ENCODE measurements at regions not wholly inside any gene's neighbourhood (a gene's known extent, or its start where the extent isn't known, plus 50 kb on each side); places are given as distances from the start of the nearest gene placed in this dataset.
"Not testable (repeated sequence)": the region's sequence is repeated elsewhere in the genome, so short reads cannot be mapped to it uniquely, and the experiment has no call there.

GRCh38 chr7:115793958-115794702 is 236.4 kb downstream of the TFEC start:
- Mint-ChIP-seq H3K4me1 (no peaks in the 10 kb centered on the region), H3K36me3 (no peaks in the 10 kb centered on the region), H3K27me3 (peaks cover 0 to 1% of the 10 kb centered on the region in 2 donors), H3K27ac (no peak overlapping the region), H3K4me3 (no peak overlapping the region), H3K9me3 (no peaks in the 10 kb centered on the region)
- Histone ChIP-seq H3K27me3 (ENCODE audit: insufficient read depth, low read length) (no peaks in the 10 kb centered on the region), H3K4me1 (ENCODE audit: insufficient read depth, low read length) (no peaks in the 10 kb centered on the region), H3K36me3 (ENCODE audit: insufficient read depth, low read length) (no peaks in the 10 kb centered on the region), H3K4me3 (ENCODE audit: low read length in 2 of 2) (no peak overlapping the region), H3K27ac (ENCODE audit: low read depth, low read length) (no peak overlapping the region), H3K9me3 (ENCODE audit: control insufficient read depth in 1 of 2, low read length in 2 of 2) (no peaks in the 10 kb centered on the region)
- CTCF ChIA-PET (ENCODE audit: partially characterized antibody): no interaction called here
- intact Hi-C loops (cut with micrococcal nuclease): no loop called here
- POLR2A ChIA-PET (ENCODE audit: partially characterized antibody): no interaction called here
- no peak for DNase-seq

DNA sequence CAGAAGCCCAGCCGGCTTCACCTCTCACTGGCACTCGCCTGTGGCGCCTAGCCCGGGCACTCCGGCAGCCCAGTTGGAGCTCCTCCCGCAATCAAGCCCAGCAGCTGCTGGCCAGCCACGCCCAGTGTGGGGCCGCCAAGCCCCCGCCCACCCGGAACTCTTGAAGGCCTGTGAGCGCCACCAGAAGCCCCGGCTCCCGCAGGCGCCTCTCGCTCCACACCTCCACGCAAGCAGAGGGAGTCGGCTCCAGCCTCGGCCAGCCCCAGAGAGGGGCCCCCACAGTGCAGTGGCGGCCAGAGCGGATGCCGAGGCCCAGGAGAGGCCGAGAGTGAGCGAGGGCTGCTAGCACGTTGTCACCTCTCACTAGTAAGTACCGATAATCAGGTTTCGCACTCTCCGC is 240.7 kb downstream of the TFEC start:
- H3K4me3 ChIP-seq (ENCODE audit: low read length in 2 of 2): no peak overlapping the region
- H3K27ac Mint-ChIP-seq: no peak overlapping the region
- H3K4me3 Mint-ChIP-seq: no peak overlapping the region
- intact Hi-C loops (cut with micrococcal nuclease): no loop called here
- H3K27me3 Mint-ChIP-seq: peaks cover 2 to 5% of the 10 kb centered on the region in 2 donors
- DNase-seq: no peak
- H3K9me3 ChIP-seq (ENCODE audit: control insufficient read depth in 1 of 2, low read length in 2 of 2): no peaks in the 10 kb centered on the region
- ChIA-PET POLR2A (ENCODE audit: partially characterized antibody) (no interaction called here), CTCF (ENCODE audit: partially characterized antibody) (interaction anchor here (1.3 kb wide), 1 partner anchor 10 kb away, joined by 5 read pairs; no protein-coding TSS in a partner anchor)
- H3K4me1 Mint-ChIP-seq: no peaks in the 10 kb centered on the region
- no peaks in the 10 kb centered on the region for H3K27me3 ChIP-seq (ENCODE audit: insufficient read depth, low read length)
- peaks cover 0 to 8% (median 0%) of the 10 kb centered on the region in 8 donors for H3K9me3 Mint-ChIP-seq
- H3K4me1 ChIP-seq (ENCODE audit: insufficient read depth, low read length): no peaks in the 10 kb centered on the region
- no peaks in the 10 kb centered on the region for H3K36me3 Mint-ChIP-seq
- H3K27ac ChIP-seq (ENCODE audit: low read depth, low read length): no peak overlapping the region
- no peaks in the 10 kb centered on the region for H3K36me3 ChIP-seq (ENCODE audit: insufficient read depth, low read length)

DNA sequence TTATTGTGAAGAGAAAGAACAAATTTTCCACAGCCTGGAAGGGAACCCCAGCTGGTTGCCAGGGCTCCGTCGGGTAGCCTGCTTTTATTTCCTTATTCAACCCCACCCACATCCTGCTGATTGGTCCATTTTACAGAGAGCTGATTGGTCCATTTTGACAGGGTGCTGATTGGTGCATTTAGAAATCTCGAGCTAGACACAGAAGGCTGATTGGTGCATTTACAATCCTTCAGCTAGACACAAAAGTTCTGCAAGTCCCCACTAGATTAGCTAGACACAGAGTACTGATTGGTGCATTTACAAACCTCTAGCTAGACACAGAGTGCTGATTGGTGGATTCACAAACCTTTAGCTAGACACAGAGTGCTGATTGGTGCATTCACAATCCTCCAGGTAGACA is 241.1 kb downstream of the TFEC start:
- H3K4me1 ChIP-seq (ENCODE audit: insufficient read depth, low read length); H3K4me1 Mint-ChIP-seq; H3K36me3 ChIP-seq (ENCODE audit: insufficient read depth, low read length); H3K36me3 Mint-ChIP-seq; DNase-seq; H3K9me3 Mint-ChIP-seq; H3K4me3 Mint-ChIP-seq; H3K27me3 ChIP-seq (ENCODE audit: insufficient read depth, low read length); H3K27me3 Mint-ChIP-seq; H3K27ac ChIP-seq (ENCODE audit: low read depth, low read length); H3K4me3 ChIP-seq (ENCODE audit: low read length in 2 of 2); POLR2A ChIA-PET (ENCODE audit: partially characterized antibody); H3K27ac Mint-ChIP-seq; H3K9me3 ChIP-seq (ENCODE audit: control insufficient read depth in 1 of 2, low read length in 2 of 2); intact Hi-C loops (cut with micrococcal nuclease): not testable (repeated sequence)
- CTCF ChIA-PET (ENCODE audit: partially characterized antibody): interaction anchor here (1.3 kb wide), 1 partner anchor 9 kb away, joined by 5 read pairs; no protein-coding TSS in a partner anchor

DNA sequence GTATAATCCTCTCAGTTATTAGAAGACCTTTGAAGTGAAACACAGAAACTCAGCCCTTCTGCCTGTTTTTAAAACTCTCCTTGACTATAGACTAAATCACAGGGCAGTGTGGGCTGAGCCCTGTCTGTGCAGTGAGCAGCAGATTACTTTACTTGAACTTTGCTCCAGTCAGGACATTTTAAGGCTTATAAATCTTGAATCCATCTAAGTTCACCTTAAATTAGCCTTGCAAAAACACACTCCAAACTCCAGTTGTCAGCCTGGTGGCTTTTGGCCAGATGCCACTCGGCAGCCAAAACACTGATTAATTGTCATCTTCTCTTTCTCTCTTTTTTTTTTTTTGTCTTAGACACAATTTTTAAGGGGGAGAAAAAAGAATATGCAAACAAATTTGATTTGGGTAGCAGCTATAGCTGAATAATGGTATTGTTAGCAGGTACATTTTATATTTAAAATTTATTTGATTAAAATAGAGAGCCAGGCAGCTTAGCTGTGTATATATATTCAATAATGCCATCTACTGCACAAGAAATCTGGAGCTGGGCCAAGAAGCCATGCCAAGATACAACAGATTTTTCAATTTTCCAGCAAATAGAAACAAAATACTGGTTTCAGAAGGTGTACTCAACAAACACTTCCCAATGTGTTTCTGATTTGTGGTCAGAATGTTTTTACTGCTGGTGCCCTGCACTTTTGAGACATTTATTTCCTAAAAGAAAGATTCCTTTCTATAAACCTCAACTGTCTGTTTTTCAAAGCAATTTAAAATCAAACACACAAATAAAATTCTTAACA is 247.7 kb downstream of the TFEC start:
- H3K9me3 ChIP-seq (ENCODE audit: control insufficient read depth in 1 of 2, low read length in 2 of 2): no peaks in the 10 kb centered on the region
- intact Hi-C loops (cut with micrococcal nuclease): no loop called here
- no peaks in the 10 kb centered on the region for H3K4me1 ChIP-seq (ENCODE audit: insufficient read depth, low read length)
- peaks cover 2 to 4% of the 10 kb centered on the region in 2 donors for H3K27me3 Mint-ChIP-seq
- CTCF ChIA-PET (ENCODE audit: partially characterized antibody): no interaction called here
- H3K27ac Mint-ChIP-seq: no peak overlapping the region
- H3K4me3 ChIP-seq (ENCODE audit: low read length in 2 of 2): no peak overlapping the region
- peaks cover 0 to 6% (median 0%) of the 10 kb centered on the region in 8 donors for H3K9me3 Mint-ChIP-seq
- no peaks in the 10 kb centered on the region for H3K36me3 Mint-ChIP-seq
- H3K36me3 ChIP-seq (ENCODE audit: insufficient read depth, low read length): no peaks in the 10 kb centered on the region
- DNase-seq: no peak
- H3K27ac ChIP-seq (ENCODE audit: low read depth, low read length): no peak overlapping the region
- no peak overlapping the region for H3K4me3 Mint-ChIP-seq
- H3K4me1 Mint-ChIP-seq: no peaks in the 10 kb centered on the region
- POLR2A ChIA-PET (ENCODE audit: partially characterized antibody): no interaction called here
- H3K27me3 ChIP-seq (ENCODE audit: insufficient read depth, low read length): no peaks in the 10 kb centered on the region

GRCh38 chr7:115779561-115779960 is 251.0 kb downstream of the TFEC start:
- H3K27me3 Mint-ChIP-seq: no peaks in the 10 kb centered on the region
- ChIA-PET CTCF (ENCODE audit: partially characterized antibody) (interaction anchor here (1.2 to 2.0 kb wide), 2 partner anchors 10 to 99 kb away, joined by 5 to 6 read pairs; no protein-coding TSS in a partner anchor), POLR2A (ENCODE audit: partially characterized antibody) (no interaction called here)
- H3K4me1 ChIP-seq (ENCODE audit: insufficient read depth, low read length): no peaks in the 10 kb centered on the region
- H3K9me3 Mint-ChIP-seq: no peaks in the 10 kb centered on the region
- H3K27me3 ChIP-seq (ENCODE audit: insufficient read depth, low read length): no peaks in the 10 kb centered on the region
- H3K4me1 Mint-ChIP-seq: no peaks in the 10 kb centered on the region
- DNase-seq: no peak
- no peak overlapping the region for H3K4me3 Mint-ChIP-seq
- H3K27ac Mint-ChIP-seq: no peak overlapping the region
- intact Hi-C loops (cut with micrococcal nuclease): no loop called here
- no peaks in the 10 kb centered on the region for H3K9me3 ChIP-seq (ENCODE audit: control insufficient read depth in 1 of 2, low read length in 2 of 2)
- H3K4me3 ChIP-seq (ENCODE audit: low read length in 2 of 2): no peak overlapping the region
- H3K36me3 Mint-ChIP-seq: no peaks in the 10 kb centered on the region
- H3K36me3 ChIP-seq (ENCODE audit: insufficient read depth, low read length): no peaks in the 10 kb centered on the region
- no peak overlapping the region for H3K27ac ChIP-seq (ENCODE audit: low read depth, low read length)

DNA sequence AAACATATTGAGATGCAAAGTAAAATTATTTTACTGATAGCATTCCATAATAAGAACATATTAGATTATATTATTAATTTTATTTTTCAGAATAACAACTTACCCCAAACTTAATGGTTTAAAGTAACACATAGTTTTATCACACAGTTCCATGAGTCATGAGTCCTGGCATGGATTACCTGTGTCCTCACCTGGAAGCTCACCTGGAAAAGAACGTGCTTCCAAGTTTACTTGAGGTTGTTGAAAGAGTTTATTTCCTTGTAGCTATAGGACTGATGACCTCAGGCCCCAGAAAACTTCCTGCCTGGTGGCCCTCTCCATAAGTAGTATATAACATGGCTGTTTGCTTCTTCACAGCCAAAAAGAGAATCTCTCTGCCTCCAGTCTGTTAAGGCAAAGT is 254.6 kb downstream of the TFEC start:
- Histone ChIP-seq H3K4me3 (ENCODE audit: low read length in 2 of 2) (no peak overlapping the region), H3K27ac (ENCODE audit: low read depth, low read length) (no peak overlapping the region), H3K36me3 (ENCODE audit: insufficient read depth, low read length) (no peaks in the 10 kb centered on the region), H3K4me1 (ENCODE audit: insufficient read depth, low read length) (no peaks in the 10 kb centered on the region), H3K27me3 (ENCODE audit: insufficient read depth, low read length) (no peaks in the 10 kb centered on the region), H3K9me3 (ENCODE audit: control insufficient read depth in 1 of 2, low read length in 2 of 2) (no peaks in the 10 kb centered on the region)
- Mint-ChIP-seq H3K4me1 (no peaks in the 10 kb centered on the region), H3K4me3 (no peak overlapping the region), H3K27ac (no peak overlapping the region), H3K36me3 (no peaks in the 10 kb centered on the region), H3K27me3 (no peaks in the 10 kb centered on the region), H3K9me3 (no peaks in the 10 kb centered on the region)
- CTCF ChIA-PET (ENCODE audit: partially characterized antibody): interaction anchor here (1.2 kb wide), 1 partner anchor 1751 kb away, joined by 3 read pairs; no protein-coding TSS in a partner anchor
- intact Hi-C loops (cut with micrococcal nuclease): no loop called here
- POLR2A ChIA-PET (ENCODE audit: partially characterized antibody): no interaction called here
- DNase-seq: no peak

DNA sequence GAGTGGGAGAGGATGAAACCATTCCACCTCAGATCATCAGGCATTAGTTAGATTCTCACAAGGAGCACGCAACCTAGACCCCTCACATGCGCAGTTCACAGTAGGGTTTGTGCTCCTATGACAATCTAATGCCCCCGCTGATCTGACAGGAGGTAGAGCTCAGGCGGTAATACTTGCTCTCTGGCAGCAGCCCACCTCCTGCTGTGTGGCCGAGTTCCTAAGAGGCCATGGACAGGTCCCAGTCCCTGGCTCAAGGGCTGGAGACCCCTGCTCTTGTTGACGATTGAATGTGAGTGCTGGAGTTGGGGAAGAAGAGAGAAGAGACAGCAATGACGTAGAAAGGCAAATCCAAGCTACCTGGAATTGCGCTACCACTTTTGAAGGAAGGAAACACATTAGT is 267.2 kb downstream of the TFEC start:
- Mint-ChIP-seq H3K36me3 (no peaks in the 10 kb centered on the region), H3K27me3 (peaks cover 0 to 5% of the 10 kb centered on the region in 2 donors), H3K4me1 (no peaks in the 10 kb centered on the region), H3K4me3 (no peak overlapping the region), H3K9me3 (peaks cover 0 to 2% (median 0%) of the 10 kb centered on the region in 8 donors), H3K27ac (no peak overlapping the region)
- no peaks in the 10 kb centered on the region for H3K4me1 ChIP-seq (ENCODE audit: insufficient read depth, low read length)
- no peak for DNase-seq
- no peak overlapping the region for H3K4me3 ChIP-seq (ENCODE audit: low read length in 2 of 2)
- H3K27ac ChIP-seq (ENCODE audit: low read depth, low read length): no peak overlapping the region
- no peaks in the 10 kb centered on the region for H3K9me3 ChIP-seq (ENCODE audit: control insufficient read depth in 1 of 2, low read length in 2 of 2)
- no peaks in the 10 kb centered on the region for H3K27me3 ChIP-seq (ENCODE audit: insufficient read depth, low read length)
- POLR2A ChIA-PET (ENCODE audit: partially characterized antibody): no interaction called here
- CTCF ChIA-PET (ENCODE audit: partially characterized antibody): no interaction called here
- intact Hi-C loops (cut with micrococcal nuclease): no loop called here
- no peaks in the 10 kb centered on the region for H3K36me3 ChIP-seq (ENCODE audit: insufficient read depth, low read length)

Measured in CD4-positive, alpha-beta memory T cell (primary cell).